Kidney epithelial cell (primary cell): ENCODE measurements at regions not wholly inside any gene's neighbourhood (a gene's known extent, or its start where the extent isn't known, plus 50 kb on each side); places are given as distances from the start of the nearest gene placed in this dataset.

ENCODE experiments used
- DNase-seq: peaks from one replicate; pipeline ENCODE4 v3.0.0-alpha.2; 2010; ENCODE audit warnings: low read depth
- H3K27me3 ChIP-seq: 2 replicates; pipeline ENCODE4 v1.6.0; 2011; ENCODE audit warnings: low read length; ENCODE audit not compliant: control insufficient read depth, insufficient read depth
- H3K36me3 ChIP-seq: 2 replicates; pipeline ENCODE4 v1.5.1; 2011; ENCODE audit warnings: low read length; ENCODE audit not compliant: control insufficient read depth, insufficient read depth
- H3K4me3 ChIP-seq: 2 replicates; pipeline ENCODE4 v1.5.1; 2011; ENCODE audit warnings: low read depth, mild to moderate bottlenecking, control low read depth, low read length
- TF ChIP-seq, protein P1 (sequence below): IDR thresholded peaks from 2 replicates; pipeline ENCODE4 v1.5.1; 2011; ENCODE audit warnings: mild to moderate bottlenecking, moderate library complexity, low read length, control low read depth, inconsistent platforms; ENCODE audit not compliant: insufficient read depth, poor library complexity, severe bottlenecking

DNA sequence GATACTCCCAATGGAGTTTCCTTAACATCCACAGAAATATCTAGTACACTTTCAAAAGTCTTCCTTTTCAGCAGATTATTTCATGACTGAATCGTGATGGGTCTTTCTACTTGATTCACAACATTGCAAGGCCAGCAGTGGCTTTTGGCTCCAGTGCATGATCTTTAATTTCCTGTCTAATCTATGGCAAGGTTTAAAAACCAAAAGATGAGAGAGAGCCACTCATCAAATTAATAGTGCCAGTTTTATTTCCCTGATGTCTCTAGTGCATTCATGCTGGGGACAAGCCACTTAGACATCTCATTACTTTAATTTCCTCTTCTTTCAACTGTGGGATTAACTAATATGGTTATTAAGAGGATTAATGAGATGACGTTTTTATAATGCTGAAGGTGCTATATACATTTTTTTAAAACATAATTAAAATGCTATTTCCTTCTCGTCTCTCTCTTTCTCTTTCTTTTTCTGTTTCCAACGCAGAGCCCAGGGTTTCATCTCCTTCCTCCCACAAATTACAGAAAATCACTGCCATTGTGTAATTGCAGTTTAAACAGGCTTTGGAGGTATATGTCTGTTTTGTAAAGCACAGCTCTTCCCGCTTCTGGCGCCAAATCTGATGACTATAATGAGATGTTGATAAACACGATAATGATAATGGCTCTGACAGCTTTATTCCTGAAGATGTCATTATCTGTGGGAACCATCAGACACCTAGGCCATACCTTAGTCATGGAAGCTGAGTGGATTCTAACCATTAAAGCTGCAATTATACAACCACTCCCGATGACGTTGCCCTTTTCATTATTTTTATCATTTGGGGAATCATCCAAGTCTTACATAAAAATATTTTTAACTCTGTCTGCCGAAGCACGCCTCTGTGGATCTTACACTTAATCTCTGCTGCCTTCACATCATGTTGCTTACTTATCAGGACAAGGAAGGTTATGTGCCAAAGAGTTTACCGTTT, 103.1 kb upstream of the PPM1H start:
- H3K36me3 ChIP-seq = no peaks in the 10 kb centered on the region
- no peaks in the 10 kb centered on the region for H3K27me3 ChIP-seq
- no peak overlapping the region for H3K4me3 ChIP-seq
- TF ChIP-seq, protein P1, sequence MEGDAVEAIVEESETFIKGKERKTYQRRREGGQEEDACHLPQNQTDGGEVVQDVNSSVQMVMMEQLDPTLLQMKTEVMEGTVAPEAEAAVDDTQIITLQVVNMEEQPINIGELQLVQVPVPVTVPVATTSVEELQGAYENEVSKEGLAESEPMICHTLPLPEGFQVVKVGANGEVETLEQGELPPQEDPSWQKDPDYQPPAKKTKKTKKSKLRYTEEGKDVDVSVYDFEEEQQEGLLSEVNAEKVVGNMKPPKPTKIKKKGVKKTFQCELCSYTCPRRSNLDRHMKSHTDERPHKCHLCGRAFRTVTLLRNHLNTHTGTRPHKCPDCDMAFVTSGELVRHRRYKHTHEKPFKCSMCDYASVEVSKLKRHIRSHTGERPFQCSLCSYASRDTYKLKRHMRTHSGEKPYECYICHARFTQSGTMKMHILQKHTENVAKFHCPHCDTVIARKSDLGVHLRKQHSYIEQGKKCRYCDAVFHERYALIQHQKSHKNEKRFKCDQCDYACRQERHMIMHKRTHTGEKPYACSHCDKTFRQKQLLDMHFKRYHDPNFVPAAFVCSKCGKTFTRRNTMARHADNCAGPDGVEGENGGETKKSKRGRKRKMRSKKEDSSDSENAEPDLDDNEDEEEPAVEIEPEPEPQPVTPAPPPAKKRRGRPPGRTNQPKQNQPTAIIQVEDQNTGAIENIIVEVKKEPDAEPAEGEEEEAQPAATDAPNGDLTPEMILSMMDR = no peak
- no peak for DNase-seq

DNA sequence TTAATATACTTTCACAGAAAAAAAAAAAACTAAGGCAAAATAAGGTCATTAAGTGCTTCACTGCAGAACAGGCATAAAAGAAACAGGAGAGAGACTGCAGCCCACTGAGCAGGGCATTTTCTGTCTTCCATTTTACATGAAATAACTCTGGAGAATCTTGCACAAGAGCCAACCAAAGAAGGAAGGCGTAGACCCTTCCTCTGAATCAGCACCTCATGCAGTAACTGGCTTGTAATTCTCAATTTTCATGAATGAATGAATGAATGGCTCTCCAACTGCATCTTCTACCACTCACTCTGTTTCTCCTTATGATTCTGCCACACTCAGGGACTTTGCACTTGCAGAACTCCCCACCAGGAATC, 102.0 kb upstream of the PPM1H start:
- no peaks in the 10 kb centered on the region for H3K27me3 ChIP-seq
- TF ChIP-seq, protein P1 = no peak
- DNase-seq = no peak
- H3K4me3 ChIP-seq = no peak overlapping the region
- H3K36me3 ChIP-seq = no peaks in the 10 kb centered on the region

DNA sequence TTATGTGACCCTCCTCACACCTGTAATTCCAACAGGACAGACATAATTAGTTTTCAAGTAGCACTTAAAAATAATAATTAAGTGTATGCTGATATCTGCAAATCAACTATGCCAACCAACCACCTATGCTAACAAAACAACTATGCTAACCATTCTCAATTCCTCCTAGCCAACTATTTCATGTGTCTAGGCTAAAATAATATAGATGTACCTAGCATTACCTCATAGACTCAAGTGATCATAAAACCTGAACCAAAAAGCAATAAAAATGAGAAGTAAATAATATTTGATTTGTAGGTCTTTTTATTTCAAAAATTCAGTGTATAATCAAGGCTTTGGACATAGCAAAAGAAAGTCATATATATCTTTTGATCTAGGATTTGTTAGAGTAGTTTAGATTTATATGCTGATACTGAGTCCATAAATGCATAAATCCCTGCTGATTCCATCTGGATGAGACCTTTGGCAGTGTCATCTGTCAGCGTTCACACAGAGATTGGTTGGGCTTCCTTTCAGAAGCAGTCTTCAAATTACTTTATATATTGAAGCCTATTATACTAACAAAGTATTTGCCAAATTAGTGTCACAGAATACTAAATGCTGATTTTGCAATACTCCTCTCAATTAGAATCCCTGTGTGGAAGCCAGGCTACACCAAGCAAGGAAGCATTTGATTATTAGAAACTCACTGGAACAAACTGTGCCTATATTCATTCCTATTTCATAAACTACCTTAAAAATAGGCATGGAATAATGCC, 101.4 kb upstream of the PPM1H start:
- no peak for DNase-seq
- no peaks in the 10 kb centered on the region for H3K36me3 ChIP-seq
- no peaks in the 10 kb centered on the region for H3K27me3 ChIP-seq
- TF ChIP-seq, protein P1 = no peak
- H3K4me3 ChIP-seq = no peak overlapping the region

DNA sequence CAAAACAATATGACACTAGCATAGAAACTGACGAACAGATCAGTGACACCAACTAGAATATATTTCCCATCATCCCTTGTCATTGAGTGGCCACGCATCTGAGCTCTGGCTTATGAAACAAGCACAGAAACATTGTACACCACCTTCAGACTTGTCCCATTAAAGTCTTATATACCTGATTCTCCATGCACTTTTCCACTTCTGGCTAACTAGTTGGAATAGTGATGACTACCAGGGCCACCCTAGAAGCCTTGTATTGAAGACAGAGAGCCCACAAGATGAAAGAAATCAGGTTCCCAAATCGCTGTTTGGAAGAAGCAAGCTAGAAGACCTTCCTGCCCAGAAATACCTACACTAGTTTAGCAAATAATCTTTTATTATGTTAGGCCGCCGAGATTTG, 99.7 kb upstream of the PPM1H start:
- no peak for DNase-seq
- Histone ChIP-seq H3K36me3 (no peaks in the 10 kb centered on the region), H3K4me3 (no peak overlapping the region), H3K27me3 (no peaks in the 10 kb centered on the region)
- TF ChIP-seq, protein P1 = no peak

GRCh38 chr12:63029676-63030075, 94.7 kb upstream of the PPM1H start:
- Histone ChIP-seq H3K36me3 (no peaks in the 10 kb centered on the region), H3K4me3 (no peak overlapping the region), H3K27me3 (no peaks in the 10 kb centered on the region)
- DNase-seq = no peak
- TF ChIP-seq, protein P1 = no peak
